ENCODE measurements at regions not wholly inside any gene's neighbourhood (a gene's known extent, or its start where the extent isn't known, plus 50 kb on each side); places are given as distances from the start of the nearest gene placed in this dataset.

DNA sequence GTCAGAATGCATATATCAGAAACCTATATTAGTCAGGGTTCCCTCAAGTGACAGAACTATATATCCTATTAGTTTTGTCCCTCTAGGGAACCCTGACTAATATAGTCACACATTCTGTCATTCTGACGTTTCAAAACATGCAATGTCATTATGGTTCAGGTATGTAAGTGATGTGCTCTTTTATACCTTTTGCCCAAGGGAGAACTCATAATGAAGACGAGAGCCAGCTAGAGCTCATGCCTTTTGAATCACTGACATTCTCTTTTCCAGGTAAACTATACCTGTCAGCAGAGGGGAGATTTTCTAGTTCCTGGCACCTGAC lies 576.7 kb downstream of the LRRC70 start:
- DNase-seq (no peak), ATAC-seq (no peak)
- no peaks in the 10 kb centered on the region for H3K9me3 ChIP-seq (ENCODE audit: control insufficient read depth, insufficient read depth, low read length)
- Mint-ChIP-seq H3K36me3 (no peaks in the 10 kb centered on the region), H3K27ac (no peak overlapping the region), H3K4me3 (no peak overlapping the region), H3K4me1 (no peaks in the 10 kb centered on the region), H3K27me3 (ENCODE audit: low read depth in 2 of 2) (no peaks in the 10 kb centered on the region), H3K9me3 (peaks cover 2 to 6% of the 10 kb centered on the region in 2 donors)
- TF ChIP-seq, protein P1, sequence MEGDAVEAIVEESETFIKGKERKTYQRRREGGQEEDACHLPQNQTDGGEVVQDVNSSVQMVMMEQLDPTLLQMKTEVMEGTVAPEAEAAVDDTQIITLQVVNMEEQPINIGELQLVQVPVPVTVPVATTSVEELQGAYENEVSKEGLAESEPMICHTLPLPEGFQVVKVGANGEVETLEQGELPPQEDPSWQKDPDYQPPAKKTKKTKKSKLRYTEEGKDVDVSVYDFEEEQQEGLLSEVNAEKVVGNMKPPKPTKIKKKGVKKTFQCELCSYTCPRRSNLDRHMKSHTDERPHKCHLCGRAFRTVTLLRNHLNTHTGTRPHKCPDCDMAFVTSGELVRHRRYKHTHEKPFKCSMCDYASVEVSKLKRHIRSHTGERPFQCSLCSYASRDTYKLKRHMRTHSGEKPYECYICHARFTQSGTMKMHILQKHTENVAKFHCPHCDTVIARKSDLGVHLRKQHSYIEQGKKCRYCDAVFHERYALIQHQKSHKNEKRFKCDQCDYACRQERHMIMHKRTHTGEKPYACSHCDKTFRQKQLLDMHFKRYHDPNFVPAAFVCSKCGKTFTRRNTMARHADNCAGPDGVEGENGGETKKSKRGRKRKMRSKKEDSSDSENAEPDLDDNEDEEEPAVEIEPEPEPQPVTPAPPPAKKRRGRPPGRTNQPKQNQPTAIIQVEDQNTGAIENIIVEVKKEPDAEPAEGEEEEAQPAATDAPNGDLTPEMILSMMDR (IDR thresholded peaks at IDR 0.05) = no peak
- no peak overlapping the region for H3K4me3 ChIP-seq (ENCODE audit: low read length)
- H3K4me1 ChIP-seq (ENCODE audit: control insufficient read depth, insufficient read depth, low read length) = no peaks in the 10 kb centered on the region
- H3K27me3 ChIP-seq (ENCODE audit: control insufficient read depth, insufficient read depth, low read length) = no peaks in the 10 kb centered on the region
- intact Hi-C loops (cut with micrococcal nuclease) = no loop called here
- no peaks in the 10 kb centered on the region for H3K36me3 ChIP-seq (ENCODE audit: control insufficient read depth, insufficient read depth, low read length)
- WGBS (ENCODE audit: insufficient coverage) = 50% methylated on average over 1 of the region's 2 CpGs
- no peak overlapping the region for H3K27ac ChIP-seq (ENCODE audit: low read length)

DNA sequence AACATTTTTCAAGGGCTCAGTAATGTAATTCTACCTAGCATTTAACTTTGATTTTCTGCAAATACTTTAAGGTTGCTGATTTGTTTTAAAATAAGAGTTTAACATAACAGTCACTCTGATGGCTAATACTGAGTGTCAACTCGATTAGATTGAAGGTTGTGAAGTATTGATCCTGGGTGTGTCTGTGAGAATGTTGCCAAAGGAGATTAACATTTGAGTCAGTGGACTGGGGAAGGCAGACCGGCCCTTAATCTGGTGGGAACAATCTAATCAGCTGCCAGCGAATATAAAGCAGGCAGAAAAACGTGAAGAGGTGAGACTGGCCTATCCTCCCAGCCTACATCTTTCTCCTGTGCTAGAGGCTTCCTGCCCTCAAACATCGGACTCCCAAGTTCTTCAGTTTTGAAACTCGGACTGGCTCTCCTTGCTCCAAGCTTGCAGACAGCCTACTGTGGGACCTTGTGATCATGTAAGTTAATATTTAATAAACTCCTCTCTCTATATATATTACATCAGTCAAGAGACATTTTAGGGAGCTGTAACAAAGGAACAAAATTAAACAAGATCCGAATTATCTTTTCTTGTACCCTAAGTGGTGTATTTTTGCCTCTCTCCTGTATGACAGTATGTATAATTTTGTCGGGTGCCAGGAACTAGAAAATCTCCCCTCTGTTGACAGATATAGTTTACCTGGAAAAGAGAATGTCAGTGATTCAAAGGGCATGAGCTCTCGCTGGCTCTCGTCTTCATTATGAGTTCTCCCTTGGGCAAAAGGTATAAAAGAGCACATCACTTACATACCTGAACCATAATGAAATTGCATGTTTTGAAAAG lies 576.1 kb downstream of the LRRC70 start:
- TF ChIP-seq, protein P1 (IDR thresholded peaks at IDR 0.05) = no peak
- H3K4me1 ChIP-seq (ENCODE audit: control insufficient read depth, insufficient read depth, low read length) = no peaks in the 10 kb centered on the region
- WGBS (ENCODE audit: insufficient coverage) = 81% methylated on average over 8 of the region's 10 CpGs
- H3K27ac Mint-ChIP-seq = no peak overlapping the region
- ATAC-seq = no peak
- H3K9me3 ChIP-seq (ENCODE audit: control insufficient read depth, insufficient read depth, low read length) = no peaks in the 10 kb centered on the region
- H3K27me3 Mint-ChIP-seq (ENCODE audit: low read depth in 2 of 2) = no peaks in the 10 kb centered on the region
- DNase-seq = no peak
- no peaks in the 10 kb centered on the region for H3K36me3 ChIP-seq (ENCODE audit: control insufficient read depth, insufficient read depth, low read length)
- H3K9me3 Mint-ChIP-seq = peaks cover 2 to 9% of the 10 kb centered on the region in 2 donors
- H3K4me3 ChIP-seq (ENCODE audit: low read length) = no peak overlapping the region
- no peaks in the 10 kb centered on the region for H3K27me3 ChIP-seq (ENCODE audit: control insufficient read depth, insufficient read depth, low read length)
- H3K4me3 Mint-ChIP-seq = no peak overlapping the region
- intact Hi-C loops (cut with micrococcal nuclease) = no loop called here
- no peaks in the 10 kb centered on the region for H3K4me1 Mint-ChIP-seq
- H3K36me3 Mint-ChIP-seq = no peaks in the 10 kb centered on the region
- H3K27ac ChIP-seq (ENCODE audit: low read length) = no peak overlapping the region

DNA sequence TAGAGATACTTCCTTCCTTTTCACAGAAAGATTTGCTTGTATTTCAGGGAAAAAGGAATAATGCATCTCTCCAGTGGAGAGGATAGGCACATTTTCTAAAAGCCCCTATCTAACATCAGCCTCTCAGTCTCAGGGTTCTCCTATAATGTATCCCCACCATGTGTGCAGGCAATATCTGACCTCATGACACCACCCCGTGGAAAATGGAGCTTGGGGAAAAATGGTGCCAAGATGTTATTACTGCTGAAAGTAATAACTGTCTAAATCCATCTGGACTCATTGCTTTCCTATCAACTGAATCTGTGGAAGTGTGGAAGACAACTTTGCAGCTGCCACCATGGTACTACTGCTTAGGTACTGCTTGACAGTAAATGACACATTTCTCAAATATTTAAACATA lies 574.3 kb downstream of the LRRC70 start:
- Histone ChIP-seq H3K4me3 (ENCODE audit: low read length) (no peak overlapping the region), H3K36me3 (ENCODE audit: control insufficient read depth, insufficient read depth, low read length) (no peaks in the 10 kb centered on the region), H3K9me3 (ENCODE audit: control insufficient read depth, insufficient read depth, low read length) (no peaks in the 10 kb centered on the region), H3K4me1 (ENCODE audit: control insufficient read depth, insufficient read depth, low read length) (no peaks in the 10 kb centered on the region), H3K27ac (ENCODE audit: low read length) (no peak overlapping the region), H3K27me3 (ENCODE audit: control insufficient read depth, insufficient read depth, low read length) (no peaks in the 10 kb centered on the region)
- TF ChIP-seq, protein P1 (IDR thresholded peaks at IDR 0.05) = no peak
- DNase-seq = no peak
- no peaks in the 10 kb centered on the region for H3K36me3 Mint-ChIP-seq
- ATAC-seq = no peak
- H3K27ac Mint-ChIP-seq = no peak overlapping the region
- intact Hi-C loops (cut with micrococcal nuclease) = no loop called here
- H3K27me3 Mint-ChIP-seq (ENCODE audit: low read depth in 2 of 2) = no peaks in the 10 kb centered on the region
- no peaks in the 10 kb centered on the region for H3K4me1 Mint-ChIP-seq
- no CpG with 5 or more reads among the region's 1 CpG for WGBS (ENCODE audit: insufficient coverage)
- no peak overlapping the region for H3K4me3 Mint-ChIP-seq
- peaks cover 0 to 7% of the 10 kb centered on the region in 2 donors for H3K9me3 Mint-ChIP-seq

DNA sequence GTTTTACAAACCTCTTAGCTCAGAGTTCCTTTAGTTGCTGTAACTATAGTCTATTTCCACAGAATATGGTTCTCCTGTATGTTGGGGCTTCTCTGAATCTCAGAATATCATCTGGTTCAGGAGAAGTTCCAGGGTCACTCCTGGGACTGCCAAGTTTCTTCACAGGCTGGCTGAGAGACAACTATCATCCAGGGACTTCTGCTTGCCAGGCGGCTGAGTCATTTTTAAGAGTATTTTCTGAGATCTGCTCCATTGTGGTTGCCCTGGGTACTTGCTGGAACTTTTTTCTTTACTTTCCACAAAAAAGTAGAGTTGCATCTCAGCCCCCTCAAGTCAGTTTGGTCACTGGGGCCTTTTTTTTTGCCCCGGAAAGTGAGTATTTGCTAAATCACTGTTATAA lies 566.5 kb downstream of the LRRC70 start:
- WGBS (ENCODE audit: insufficient coverage) = 94% methylated on average over 1 of the region's 2 CpGs
- Histone ChIP-seq H3K27me3 (ENCODE audit: control insufficient read depth, insufficient read depth, low read length) (no peaks in the 10 kb centered on the region), H3K36me3 (ENCODE audit: control insufficient read depth, insufficient read depth, low read length) (no peaks in the 10 kb centered on the region), H3K4me3 (ENCODE audit: low read length) (no peak overlapping the region), H3K27ac (ENCODE audit: low read length) (no peak overlapping the region), H3K9me3 (ENCODE audit: control insufficient read depth, insufficient read depth, low read length) (no peaks in the 10 kb centered on the region), H3K4me1 (ENCODE audit: control insufficient read depth, insufficient read depth, low read length) (no peaks in the 10 kb centered on the region)
- Mint-ChIP-seq H3K27me3 (ENCODE audit: low read depth in 2 of 2) (no peaks in the 10 kb centered on the region), H3K9me3 (peaks cover 8 to 10% of the 10 kb centered on the region in 2 donors), H3K27ac (no peak overlapping the region), H3K36me3 (no peaks in the 10 kb centered on the region), H3K4me3 (no peak overlapping the region), H3K4me1 (no peaks in the 10 kb centered on the region)
- DNase-seq = no peak
- no peak for ATAC-seq
- TF ChIP-seq, protein P1 (IDR thresholded peaks at IDR 0.05) = no peak
- intact Hi-C loops (cut with micrococcal nuclease) = no loop called here
